SK-N-SH treated with all-trans-retinoic acid at 6 μM for 48 hours (cell line): ENCODE measurements at regions not wholly inside any gene's neighbourhood (a gene's known extent, or its start where the extent isn't known, plus 50 kb on each side); places are given as distances from the start of the nearest gene placed in this dataset.

Source experiments
- BACH2 ChIP-seq: fragments of 250-450 bp; sonication (Bioruptor Pico); IDR thresholded peaks from 2 replicates; pipeline ENCODE4 v1.9.0; 2021; ENCODE audit warnings: mild to moderate bottlenecking, borderline replicate concordance
- CSDC2 ChIP-seq: fragments of 250-450 bp; sonication (Bioruptor Pico); IDR thresholded peaks from 2 replicates; pipeline ENCODE4 v1.5.0; 2020; ENCODE audit warnings: mild to moderate bottlenecking, moderate library complexity
- GLIS3 ChIP-seq: fragments of 250-450 bp; sonication (Bioruptor Pico); IDR thresholded peaks from 2 replicates; pipeline ENCODE4 v1.5.0; 2020; ENCODE audit warnings: mild to moderate bottlenecking, moderate library complexity
- ISL1 ChIP-seq: fragments of 250-450 bp; sonication (Bioruptor Pico); IDR thresholded peaks from 2 replicates; pipeline ENCODE4 v2.1.2; 2022; ENCODE audit warnings: mild to moderate bottlenecking, moderate library complexity
- RARB ChIP-seq: fragments of 250-450 bp; sonication (Bioruptor Pico); IDR thresholded peaks from 2 replicates; pipeline ENCODE4 v1.8.0; 2021; ENCODE audit warnings: mild to moderate bottlenecking, moderate library complexity
- SNAI2 ChIP-seq: fragments of 250-450 bp; sonication (Bioruptor Pico); IDR thresholded peaks from 2 replicates; pipeline ENCODE4 v1.5.0; 2020; ENCODE audit warnings: mild to moderate bottlenecking, moderate library complexity
- TCF4 ChIP-seq: fragments of 250-450 bp; sonication (Bioruptor Pico); IDR thresholded peaks from 2 replicates; pipeline ENCODE4 v1.8.0; 2021; ENCODE audit warnings: mild to moderate bottlenecking, moderate library complexity, borderline replicate concordance
- ZNF565 ChIP-seq: fragments of 450-650 bp; formaldehyde crosslinking; conservative IDR thresholded peaks from 2 replicates; pipeline ENCODE4 v1.5.0; 2020; ENCODE audit warnings: low read depth, mild to moderate bottlenecking, moderate library complexity
- TF ChIP-seq, protein P1 (sequence below): fragments of 250-450 bp; sonication (Bioruptor Pico); IDR thresholded peaks from 2 replicates; pipeline ENCODE4 v1.8.0; 2020; ENCODE audit warnings: mild to moderate bottlenecking, moderate library complexity, borderline replicate concordance

DNA sequence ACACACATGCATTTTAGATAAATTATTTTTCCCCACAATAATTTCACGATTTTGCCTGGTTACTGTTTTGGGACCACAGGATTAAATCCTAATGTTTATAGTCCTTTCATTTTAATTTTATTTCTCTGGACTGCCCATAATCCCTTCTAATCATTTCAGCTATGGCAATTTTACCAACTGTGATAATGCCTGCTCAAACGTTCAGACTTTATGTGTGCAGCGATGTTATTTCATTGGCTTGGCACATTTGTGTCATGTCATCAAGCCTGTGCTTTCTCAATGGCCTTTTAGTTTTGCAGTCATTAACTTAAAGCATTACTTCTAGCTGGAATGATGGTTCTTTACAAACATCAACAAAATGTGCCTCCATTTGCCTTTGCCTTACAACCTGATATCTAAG is 140.6 kb upstream of the HSF2 start:
- TF ChIP-seq RARB (CRISPR knock-in tag) (no peak), ISL1 (CRISPR knock-in tag) (no peak), SNAI2 (CRISPR knock-in tag) (no peak), GLIS3 (CRISPR knock-in tag) (no peak), CSDC2 (CRISPR knock-in tag) (no peak), BACH2 (no peak), TCF4 (CRISPR knock-in tag) (no peak), ZNF565 (no peak)
- TF ChIP-seq, protein P1, sequence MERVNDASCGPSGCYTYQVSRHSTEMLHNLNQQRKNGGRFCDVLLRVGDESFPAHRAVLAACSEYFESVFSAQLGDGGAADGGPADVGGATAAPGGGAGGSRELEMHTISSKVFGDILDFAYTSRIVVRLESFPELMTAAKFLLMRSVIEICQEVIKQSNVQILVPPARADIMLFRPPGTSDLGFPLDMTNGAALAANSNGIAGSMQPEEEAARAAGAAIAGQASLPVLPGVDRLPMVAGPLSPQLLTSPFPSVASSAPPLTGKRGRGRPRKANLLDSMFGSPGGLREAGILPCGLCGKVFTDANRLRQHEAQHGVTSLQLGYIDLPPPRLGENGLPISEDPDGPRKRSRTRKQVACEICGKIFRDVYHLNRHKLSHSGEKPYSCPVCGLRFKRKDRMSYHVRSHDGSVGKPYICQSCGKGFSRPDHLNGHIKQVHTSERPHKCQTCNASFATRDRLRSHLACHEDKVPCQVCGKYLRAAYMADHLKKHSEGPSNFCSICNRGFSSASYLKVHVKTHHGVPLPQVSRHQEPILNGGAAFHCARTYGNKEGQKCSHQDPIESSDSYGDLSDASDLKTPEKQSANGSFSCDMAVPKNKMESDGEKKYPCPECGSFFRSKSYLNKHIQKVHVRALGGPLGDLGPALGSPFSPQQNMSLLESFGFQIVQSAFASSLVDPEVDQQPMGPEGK: no peak
